Neural cell (in vitro differentiated cells): ENCODE measurements at regions not wholly inside any gene's neighbourhood (a gene's known extent, or its start where the extent isn't known, plus 50 kb on each side); places are given as distances from the start of the nearest gene placed in this dataset.

Experiments
- H2AFZ ChIP-seq: fragments of 200-600, 300-800 bp; sonication (generic), shearing (Covaris generic); 2 replicates; pipeline ENCODE4 v1.6.0; 2014; ENCODE audit warnings: low read depth, mild to moderate bottlenecking, antibody characterized with exemption, low read length, moderate library complexity
- H3F3A ChIP-seq: fragments of 200-600 bp; shearing (Covaris generic); 2 replicates; pipeline ENCODE4 v1.6.1; 2016; ENCODE audit warnings: mild to moderate bottlenecking, moderate library complexity, mixed read lengths, antibody characterized with exemption, low read length; ENCODE audit not compliant: insufficient read depth, poor library complexity, severe bottlenecking
- H3K27ac ChIP-seq: fragments of 200-600, 300-800 bp; sonication (generic), shearing (Covaris generic); 2 replicates; pipeline ENCODE4 v1.5.1; 2014; ENCODE audit warnings: mild to moderate bottlenecking, low read length, moderate library complexity
- H3K27me3 ChIP-seq: fragments of 300-800, 200-600 bp; sonication (generic), shearing (Covaris generic); 2 replicates; pipeline ENCODE4 v1.6.0; 2014; ENCODE audit warnings: mild to moderate bottlenecking, low read depth, low read length, moderate library complexity; ENCODE audit not compliant: insufficient read depth
- H3K36me3 ChIP-seq: fragments of 300-800, 200-600 bp; sonication (generic), shearing (Covaris generic); 2 replicates; pipeline ENCODE4 v1.5.1; 2014; ENCODE audit warnings: mild to moderate bottlenecking, antibody characterized with exemption, low read length, moderate library complexity; ENCODE audit not compliant: insufficient read depth
- H3K4me2 ChIP-seq: fragments of 300-800, 200-600 bp; sonication (generic), shearing (Covaris generic); 2 replicates; pipeline ENCODE4 v1.6.0; 2014; ENCODE audit warnings: mild to moderate bottlenecking, low read length
- H3K4me3 ChIP-seq: fragments of 300-800, 200-600 bp; sonication (generic), shearing (Covaris generic); 2 replicates; pipeline ENCODE4 v1.5.1; 2014; ENCODE audit warnings: mild to moderate bottlenecking, low read length, moderate library complexity
- H3K79me2 ChIP-seq: fragments of 200-600 bp; shearing (Covaris generic); replicated peaks from 2 replicates; pipeline ENCODE4 v1.6.0; 2014; ENCODE audit warnings: mild to moderate bottlenecking, low read length, moderate library complexity; ENCODE audit not compliant: insufficient read depth
- H3K9ac ChIP-seq: fragments of 300-800, 200-600 bp; sonication (generic), shearing (Covaris generic); 2 replicates; pipeline ENCODE4 v1.6.1; 2016; ENCODE audit warnings: mild to moderate bottlenecking, low read length, mixed read lengths
- H3K9me2 ChIP-seq: fragments of 200-600 bp; shearing (Covaris generic); 2 replicates; pipeline ENCODE4 v1.6.1; 2016; ENCODE audit warnings: mild to moderate bottlenecking, low read length, mixed read lengths; ENCODE audit not compliant: insufficient read depth
- H3K9me3 ChIP-seq: fragments of 200-600, 300-800 bp; sonication (generic), shearing (Covaris generic); 2 replicates; pipeline ENCODE4 v1.6.1; 2016; ENCODE audit warnings: mild to moderate bottlenecking, mixed run types, low read length, moderate library complexity, mixed read lengths
- H4K20me1 ChIP-seq: fragments of 200-600 bp; shearing (Covaris generic); 2 replicates; pipeline ENCODE4 v1.6.1; 2016; ENCODE audit warnings: mild to moderate bottlenecking, mixed run types; ENCODE audit not compliant: insufficient read depth
- EP300 ChIP-seq: fragments of 450-650 bp; conservative IDR thresholded peaks from 2 replicates; pipeline ENCODE4 v1.6.1; 2014; ENCODE audit warnings: antibody characterized with exemption, mild to moderate bottlenecking, moderate library complexity; ENCODE audit not compliant: poor library complexity, severe bottlenecking
- EZH2 ChIP-seq: fragments of 200-600, 300-800 bp; shearing (Covaris generic), sonication (generic); IDR thresholded peaks from 2 replicates; pipeline ENCODE4 v1.6.1; 2014; ENCODE audit warnings: antibody characterized with exemption, low read length, borderline replicate concordance, mild to moderate bottlenecking; ENCODE audit not compliant: insufficient read depth, poor library complexity, severe bottlenecking
- MXI1 ChIP-seq: fragments of 450-650 bp; conservative IDR thresholded peaks from 2 replicates; pipeline ENCODE4 v1.6.1; 2014; ENCODE audit warnings: antibody characterized with exemption, mild to moderate bottlenecking; ENCODE audit not compliant: poor library complexity, severe bottlenecking
- POLR2AphosphoS5 ChIP-seq: IDR thresholded peaks from 2 replicates; pipeline ENCODE4 v1.6.1; 2012
- RAD21 ChIP-seq: fragments of 450-650 bp; conservative IDR thresholded peaks from 2 replicates; pipeline ENCODE4 v1.6.1; 2014; ENCODE audit warnings: antibody characterized with exemption, mild to moderate bottlenecking, moderate library complexity
- SMC3 ChIP-seq: fragments of 450-650 bp; conservative IDR thresholded peaks from 2 replicates; pipeline ENCODE4 v1.6.1; 2014; ENCODE audit warnings: antibody characterized with exemption, mild to moderate bottlenecking, moderate library complexity; ENCODE audit not compliant: poor library complexity
- TAF1 ChIP-seq: IDR thresholded peaks from 2 replicates; pipeline ENCODE4 v1.6.1; 2012; ENCODE audit warnings: low read depth
- TF ChIP-seq, protein P1 (sequence below): fragments of 450-650 bp; IDR thresholded peaks from 2 replicates; pipeline ENCODE4 v1.5.1; 2014; ENCODE audit warnings: antibody characterized with exemption, mild to moderate bottlenecking, moderate library complexity; ENCODE audit not compliant: poor library complexity, severe bottlenecking
- TF ChIP-seq, protein P2 (sequence below): IDR thresholded peaks from 2 replicates; pipeline ENCODE4 v1.6.1; 2012; ENCODE audit warnings: borderline replicate concordance

GRCh38 chr3:67723863-67724262 is 69.5 kb upstream of the SUCLG2 start:
- H2AFZ ChIP-seq: no peak overlapping the region
- H3K9ac ChIP-seq: no peak overlapping the region
- no peaks in the 10 kb centered on the region for H3K79me2 ChIP-seq
- H3K4me2 ChIP-seq: no peak overlapping the region
- no peak for TF ChIP-seq TAF1
- TF ChIP-seq RAD21: no peak
- TF ChIP-seq MXI1: no peak
- TF ChIP-seq, protein P1, sequence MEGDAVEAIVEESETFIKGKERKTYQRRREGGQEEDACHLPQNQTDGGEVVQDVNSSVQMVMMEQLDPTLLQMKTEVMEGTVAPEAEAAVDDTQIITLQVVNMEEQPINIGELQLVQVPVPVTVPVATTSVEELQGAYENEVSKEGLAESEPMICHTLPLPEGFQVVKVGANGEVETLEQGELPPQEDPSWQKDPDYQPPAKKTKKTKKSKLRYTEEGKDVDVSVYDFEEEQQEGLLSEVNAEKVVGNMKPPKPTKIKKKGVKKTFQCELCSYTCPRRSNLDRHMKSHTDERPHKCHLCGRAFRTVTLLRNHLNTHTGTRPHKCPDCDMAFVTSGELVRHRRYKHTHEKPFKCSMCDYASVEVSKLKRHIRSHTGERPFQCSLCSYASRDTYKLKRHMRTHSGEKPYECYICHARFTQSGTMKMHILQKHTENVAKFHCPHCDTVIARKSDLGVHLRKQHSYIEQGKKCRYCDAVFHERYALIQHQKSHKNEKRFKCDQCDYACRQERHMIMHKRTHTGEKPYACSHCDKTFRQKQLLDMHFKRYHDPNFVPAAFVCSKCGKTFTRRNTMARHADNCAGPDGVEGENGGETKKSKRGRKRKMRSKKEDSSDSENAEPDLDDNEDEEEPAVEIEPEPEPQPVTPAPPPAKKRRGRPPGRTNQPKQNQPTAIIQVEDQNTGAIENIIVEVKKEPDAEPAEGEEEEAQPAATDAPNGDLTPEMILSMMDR: no peak
- no peak for TF ChIP-seq EZH2
- TF ChIP-seq, protein P2, sequence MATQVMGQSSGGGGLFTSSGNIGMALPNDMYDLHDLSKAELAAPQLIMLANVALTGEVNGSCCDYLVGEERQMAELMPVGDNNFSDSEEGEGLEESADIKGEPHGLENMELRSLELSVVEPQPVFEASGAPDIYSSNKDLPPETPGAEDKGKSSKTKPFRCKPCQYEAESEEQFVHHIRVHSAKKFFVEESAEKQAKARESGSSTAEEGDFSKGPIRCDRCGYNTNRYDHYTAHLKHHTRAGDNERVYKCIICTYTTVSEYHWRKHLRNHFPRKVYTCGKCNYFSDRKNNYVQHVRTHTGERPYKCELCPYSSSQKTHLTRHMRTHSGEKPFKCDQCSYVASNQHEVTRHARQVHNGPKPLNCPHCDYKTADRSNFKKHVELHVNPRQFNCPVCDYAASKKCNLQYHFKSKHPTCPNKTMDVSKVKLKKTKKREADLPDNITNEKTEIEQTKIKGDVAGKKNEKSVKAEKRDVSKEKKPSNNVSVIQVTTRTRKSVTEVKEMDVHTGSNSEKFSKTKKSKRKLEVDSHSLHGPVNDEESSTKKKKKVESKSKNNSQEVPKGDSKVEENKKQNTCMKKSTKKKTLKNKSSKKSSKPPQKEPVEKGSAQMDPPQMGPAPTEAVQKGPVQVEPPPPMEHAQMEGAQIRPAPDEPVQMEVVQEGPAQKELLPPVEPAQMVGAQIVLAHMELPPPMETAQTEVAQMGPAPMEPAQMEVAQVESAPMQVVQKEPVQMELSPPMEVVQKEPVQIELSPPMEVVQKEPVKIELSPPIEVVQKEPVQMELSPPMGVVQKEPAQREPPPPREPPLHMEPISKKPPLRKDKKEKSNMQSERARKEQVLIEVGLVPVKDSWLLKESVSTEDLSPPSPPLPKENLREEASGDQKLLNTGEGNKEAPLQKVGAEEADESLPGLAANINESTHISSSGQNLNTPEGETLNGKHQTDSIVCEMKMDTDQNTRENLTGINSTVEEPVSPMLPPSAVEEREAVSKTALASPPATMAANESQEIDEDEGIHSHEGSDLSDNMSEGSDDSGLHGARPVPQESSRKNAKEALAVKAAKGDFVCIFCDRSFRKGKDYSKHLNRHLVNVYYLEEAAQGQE: no peak
- TF ChIP-seq EP300: no peak
- no peak for TF ChIP-seq POLR2AphosphoS5
- TF ChIP-seq SMC3: no peak
- H3K36me3 ChIP-seq: no peaks in the 10 kb centered on the region
- no peaks in the 10 kb centered on the region for H3F3A ChIP-seq
- H4K20me1 ChIP-seq: no peaks in the 10 kb centered on the region
- H3K27ac ChIP-seq: no peak overlapping the region
- no peaks in the 10 kb centered on the region for H3K9me2 ChIP-seq
- H3K4me3 ChIP-seq: no peak overlapping the region
- H3K27me3 ChIP-seq: no peaks in the 10 kb centered on the region
- H3K9me3 ChIP-seq: peaks cover 4% of the 10 kb centered on the region

GRCh38 chr3:67719333-67719732 is 64.9 kb upstream of the SUCLG2 start:
- H2AFZ ChIP-seq: no peak overlapping the region
- no peak for TF ChIP-seq EZH2
- TF ChIP-seq, protein P1: no peak
- TF ChIP-seq SMC3: no peak
- no peak for TF ChIP-seq TAF1
- TF ChIP-seq MXI1: no peak
- TF ChIP-seq RAD21: no peak
- no peak for TF ChIP-seq POLR2AphosphoS5
- no peak for TF ChIP-seq EP300
- TF ChIP-seq, protein P2: no peak
- H3K9ac ChIP-seq: no peak overlapping the region
- no peaks in the 10 kb centered on the region for H3K9me2 ChIP-seq
- no peak overlapping the region for H3K27ac ChIP-seq
- no peaks in the 10 kb centered on the region for H3K79me2 ChIP-seq
- H3K4me3 ChIP-seq: no peak overlapping the region
- H3K27me3 ChIP-seq: no peaks in the 10 kb centered on the region
- H3K36me3 ChIP-seq: no peaks in the 10 kb centered on the region
- no peak overlapping the region for H3K4me2 ChIP-seq
- peaks cover 4% of the 10 kb centered on the region for H3K9me3 ChIP-seq
- no peaks in the 10 kb centered on the region for H4K20me1 ChIP-seq
- no peaks in the 10 kb centered on the region for H3F3A ChIP-seq
